ENCODE measurements at regions not wholly inside any gene's neighbourhood (a gene's known extent, or its start where the extent isn't known, plus 50 kb on each side); places are given as distances from the start of the nearest gene placed in this dataset.
A peak's percentile ranks its signal among the peaks of the same experiment; 100 is the strongest.

- TF ChIP-seq, protein P1, sequence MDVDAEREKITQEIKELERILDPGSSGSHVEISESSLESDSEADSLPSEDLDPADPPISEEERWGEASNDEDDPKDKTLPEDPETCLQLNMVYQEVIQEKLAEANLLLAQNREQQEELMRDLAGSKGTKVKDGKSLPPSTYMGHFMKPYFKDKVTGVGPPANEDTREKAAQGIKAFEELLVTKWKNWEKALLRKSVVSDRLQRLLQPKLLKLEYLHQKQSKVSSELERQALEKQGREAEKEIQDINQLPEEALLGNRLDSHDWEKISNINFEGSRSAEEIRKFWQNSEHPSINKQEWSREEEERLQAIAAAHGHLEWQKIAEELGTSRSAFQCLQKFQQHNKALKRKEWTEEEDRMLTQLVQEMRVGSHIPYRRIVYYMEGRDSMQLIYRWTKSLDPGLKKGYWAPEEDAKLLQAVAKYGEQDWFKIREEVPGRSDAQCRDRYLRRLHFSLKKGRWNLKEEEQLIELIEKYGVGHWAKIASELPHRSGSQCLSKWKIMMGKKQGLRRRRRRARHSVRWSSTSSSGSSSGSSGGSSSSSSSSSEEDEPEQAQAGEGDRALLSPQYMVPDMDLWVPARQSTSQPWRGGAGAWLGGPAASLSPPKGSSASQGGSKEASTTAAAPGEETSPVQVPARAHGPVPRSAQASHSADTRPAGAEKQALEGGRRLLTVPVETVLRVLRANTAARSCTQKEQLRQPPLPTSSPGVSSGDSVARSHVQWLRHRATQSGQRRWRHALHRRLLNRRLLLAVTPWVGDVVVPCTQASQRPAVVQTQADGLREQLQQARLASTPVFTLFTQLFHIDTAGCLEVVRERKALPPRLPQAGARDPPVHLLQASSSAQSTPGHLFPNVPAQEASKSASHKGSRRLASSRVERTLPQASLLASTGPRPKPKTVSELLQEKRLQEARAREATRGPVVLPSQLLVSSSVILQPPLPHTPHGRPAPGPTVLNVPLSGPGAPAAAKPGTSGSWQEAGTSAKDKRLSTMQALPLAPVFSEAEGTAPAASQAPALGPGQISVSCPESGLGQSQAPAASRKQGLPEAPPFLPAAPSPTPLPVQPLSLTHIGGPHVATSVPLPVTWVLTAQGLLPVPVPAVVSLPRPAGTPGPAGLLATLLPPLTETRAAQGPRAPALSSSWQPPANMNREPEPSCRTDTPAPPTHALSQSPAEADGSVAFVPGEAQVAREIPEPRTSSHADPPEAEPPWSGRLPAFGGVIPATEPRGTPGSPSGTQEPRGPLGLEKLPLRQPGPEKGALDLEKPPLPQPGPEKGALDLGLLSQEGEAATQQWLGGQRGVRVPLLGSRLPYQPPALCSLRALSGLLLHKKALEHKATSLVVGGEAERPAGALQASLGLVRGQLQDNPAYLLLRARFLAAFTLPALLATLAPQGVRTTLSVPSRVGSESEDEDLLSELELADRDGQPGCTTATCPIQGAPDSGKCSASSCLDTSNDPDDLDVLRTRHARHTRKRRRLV (CRISPR knock-in tag; IDR thresholded peaks at IDR 0.05): no peak
- TF ChIP-seq TBP (CRISPR knock-in tag; IDR thresholded peaks at IDR 0.05) (no peak), ZNF407 (CRISPR knock-in tag; IDR thresholded peaks at IDR 0.05; ENCODE audit: not compliant biosample characterization) (no peak), ZNF766 (CRISPR knock-in tag; IDR thresholded peaks at IDR 0.05; ENCODE audit: borderline replicate concordance) (no peak), ARID2 (CRISPR knock-in tag; IDR thresholded peaks at IDR 0.05; ENCODE audit: borderline replicate concordance) (no peak), FOSL1 (CRISPR knock-in tag; IDR thresholded peaks at IDR 0.05; ENCODE audit: borderline replicate concordance) (no peak), SIN3B (IDR thresholded peaks at IDR 0.05; ENCODE audit: low read length) (no peak), PRMT3 (CRISPR knock-in tag; IDR thresholded peaks at IDR 0.05; ENCODE audit: borderline replicate concordance, low read depth) (no peak), BCL6 (CRISPR knock-in tag; IDR thresholded peaks at IDR 0.05) (0 out of 2 replicates have a peak, but pooled peaks have one; percentile 20), MAFF (IDR thresholded peaks at IDR 0.05; ENCODE audit: low read depth, low read length) (no peak), ZNF576 (CRISPR knock-in tag; IDR thresholded peaks at IDR 0.05) (no peak), ZC3H4 (CRISPR knock-in tag; IDR thresholded peaks at IDR 0.05; ENCODE audit: borderline replicate concordance) (no peak)
- TF ChIP-seq, protein P2, sequence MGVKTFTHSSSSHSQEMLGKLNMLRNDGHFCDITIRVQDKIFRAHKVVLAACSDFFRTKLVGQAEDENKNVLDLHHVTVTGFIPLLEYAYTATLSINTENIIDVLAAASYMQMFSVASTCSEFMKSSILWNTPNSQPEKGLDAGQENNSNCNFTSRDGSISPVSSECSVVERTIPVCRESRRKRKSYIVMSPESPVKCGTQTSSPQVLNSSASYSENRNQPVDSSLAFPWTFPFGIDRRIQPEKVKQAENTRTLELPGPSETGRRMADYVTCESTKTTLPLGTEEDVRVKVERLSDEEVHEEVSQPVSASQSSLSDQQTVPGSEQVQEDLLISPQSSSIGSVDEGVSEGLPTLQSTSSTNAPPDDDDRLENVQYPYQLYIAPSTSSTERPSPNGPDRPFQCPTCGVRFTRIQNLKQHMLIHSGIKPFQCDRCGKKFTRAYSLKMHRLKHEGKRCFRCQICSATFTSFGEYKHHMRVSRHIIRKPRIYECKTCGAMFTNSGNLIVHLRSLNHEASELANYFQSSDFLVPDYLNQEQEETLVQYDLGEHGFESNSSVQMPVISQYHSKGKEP (CRISPR knock-in tag; IDR thresholded peaks at IDR 0.05): no peak
Measured at GRCh38 chr20:20824924-20825584, 112.6 kb upstream of the RALGAPA2 start (continued).
